ENCODE measurements at regions not wholly inside any gene's neighbourhood (a gene's known extent, or its start where the extent isn't known, plus 50 kb on each side); places are given as distances from the start of the nearest gene placed in this dataset.

DNA sequence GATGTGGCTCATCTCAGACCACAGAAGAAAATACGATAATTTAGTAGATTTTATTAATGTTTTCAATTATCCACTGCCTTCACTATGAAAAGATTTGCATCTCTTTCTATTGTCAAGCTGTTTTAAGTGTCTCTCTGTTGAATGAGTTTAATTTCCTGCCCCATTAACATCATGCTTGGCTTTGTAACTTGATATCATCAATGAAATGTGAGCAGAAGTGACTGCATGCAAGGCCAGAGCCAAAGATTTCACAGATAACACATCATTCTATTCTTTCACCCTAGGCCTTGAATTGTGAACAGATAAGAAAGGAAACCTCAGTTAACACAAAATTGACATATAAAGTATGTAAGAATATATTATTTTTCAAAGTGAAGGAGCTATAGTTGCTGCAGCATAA lies 986.4 kb upstream of the CDH18 start:
- TF ChIP-seq, protein P1, sequence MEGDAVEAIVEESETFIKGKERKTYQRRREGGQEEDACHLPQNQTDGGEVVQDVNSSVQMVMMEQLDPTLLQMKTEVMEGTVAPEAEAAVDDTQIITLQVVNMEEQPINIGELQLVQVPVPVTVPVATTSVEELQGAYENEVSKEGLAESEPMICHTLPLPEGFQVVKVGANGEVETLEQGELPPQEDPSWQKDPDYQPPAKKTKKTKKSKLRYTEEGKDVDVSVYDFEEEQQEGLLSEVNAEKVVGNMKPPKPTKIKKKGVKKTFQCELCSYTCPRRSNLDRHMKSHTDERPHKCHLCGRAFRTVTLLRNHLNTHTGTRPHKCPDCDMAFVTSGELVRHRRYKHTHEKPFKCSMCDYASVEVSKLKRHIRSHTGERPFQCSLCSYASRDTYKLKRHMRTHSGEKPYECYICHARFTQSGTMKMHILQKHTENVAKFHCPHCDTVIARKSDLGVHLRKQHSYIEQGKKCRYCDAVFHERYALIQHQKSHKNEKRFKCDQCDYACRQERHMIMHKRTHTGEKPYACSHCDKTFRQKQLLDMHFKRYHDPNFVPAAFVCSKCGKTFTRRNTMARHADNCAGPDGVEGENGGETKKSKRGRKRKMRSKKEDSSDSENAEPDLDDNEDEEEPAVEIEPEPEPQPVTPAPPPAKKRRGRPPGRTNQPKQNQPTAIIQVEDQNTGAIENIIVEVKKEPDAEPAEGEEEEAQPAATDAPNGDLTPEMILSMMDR (IDR thresholded peaks at IDR 0.05) = no peak
- no peak for TF ChIP-seq POLR2A (IDR thresholded peaks at IDR 0.05)
- TF ChIP-seq EP300 (IDR thresholded peaks at IDR 0.05; ENCODE audit: low read depth) = no peak
- no peak for TF ChIP-seq POLR2AphosphoS5 (IDR thresholded peaks at IDR 0.05)

Data from transverse colon (tissue), 4 donors.